Fibroblast of lung (primary cell): ENCODE measurements at regions not wholly inside any gene's neighbourhood (a gene's known extent, or its start where the extent isn't known, plus 50 kb on each side); places are given as distances from the start of the nearest gene placed in this dataset.

ENCODE experiments used
- DNase-seq, 2 donors: peaks; one replicate each; pipeline versions ENCODE4 v3.0.0 to v3.0.0-alpha.2; 2010; ENCODE audit warnings: low read depth in 2 of 2
- H2AFZ ChIP-seq: 2 replicates; pipeline ENCODE4 v1.5.1; 2012; ENCODE audit warnings: low read length, control low read depth, inconsistent platforms
- H3K27ac ChIP-seq: 2 replicates; pipeline ENCODE4 v1.5.1; 2011; ENCODE audit warnings: low read length, control low read depth; ENCODE audit not compliant: insufficient read depth
- H3K27me3 ChIP-seq: 2 replicates; pipeline ENCODE4 v1.5.1; 2011; ENCODE audit warnings: mild to moderate bottlenecking, low read length; ENCODE audit not compliant: control insufficient read depth, insufficient read depth
- H3K36me3 ChIP-seq: 2 replicates; pipeline ENCODE4 v1.5.1; 2011; ENCODE audit warnings: low read length; ENCODE audit not compliant: control insufficient read depth, insufficient read depth
- H3K4me1 ChIP-seq: 2 replicates; pipeline ENCODE4 v1.5.1; 2011; ENCODE audit warnings: low read length; ENCODE audit not compliant: control insufficient read depth, insufficient read depth; ENCODE audit errors: extremely low read depth
- H3K4me2 ChIP-seq: 2 replicates; pipeline ENCODE4 v1.5.1; 2011; ENCODE audit warnings: low read length, control low read depth; ENCODE audit not compliant: insufficient read depth; ENCODE audit errors: extremely low read depth
- H3K4me3 ChIP-seq, 4 experiments: fragments of 200-600 bp in 1 of 4; sonication (generic) in 1 of 4; replicated peaks in 1 of 4; 2 replicates each; pipeline ENCODE4 v1.5.1; 2011 to 2016; ENCODE audit warnings: low read length in 4 of 4, low read depth in 3 of 4, mild to moderate bottlenecking in 3 of 4, control low read depth in 2 of 4, inconsistent platforms in 1 of 4, mixed read lengths in 1 of 4; ENCODE audit not compliant: insufficient read depth in 1 of 4; ENCODE audit errors: control extremely low read depth in 1 of 4
- H3K79me2 ChIP-seq: 2 replicates; pipeline ENCODE4 v1.5.1; 2012; ENCODE audit warnings: mild to moderate bottlenecking, low read length, inconsistent platforms; ENCODE audit not compliant: control insufficient read depth, insufficient read depth
- H3K9ac ChIP-seq: 2 replicates; pipeline ENCODE4 v1.5.1; 2011; ENCODE audit warnings: mild to moderate bottlenecking, low read length, control low read depth; ENCODE audit not compliant: insufficient read depth
- H3K9me3 ChIP-seq: 2 replicates; pipeline ENCODE4 v1.5.1; 2012; ENCODE audit warnings: low read depth, low read length; ENCODE audit not compliant: control insufficient read depth, insufficient read depth
- H4K20me1 ChIP-seq: 2 replicates; pipeline ENCODE4 v1.5.1; 2011; ENCODE audit warnings: low read length; ENCODE audit not compliant: control insufficient read depth, insufficient read depth; ENCODE audit errors: extremely low read depth
- EZH2 ChIP-seq: IDR thresholded peaks from 2 replicates; pipeline ENCODE4 v1.5.1; 2012; ENCODE audit warnings: low read length, control low read depth, mild to moderate bottlenecking; ENCODE audit errors: missing control alignments
- TF ChIP-seq, protein P1 (sequence below), 2 donors: IDR thresholded peaks in 1 of 2; conservative IDR thresholded peaks in 1 of 2; 1 replicate in 1 of 2; 2 replicates in 1 of 2; pipeline ENCODE4 v1.5.1; 2011 to 2012; ENCODE audit warnings: low read length in 2 of 2, control low read depth in 1 of 2, inconsistent platforms in 1 of 2, low read depth in 1 of 2, mild to moderate bottlenecking in 1 of 2

- no peak overlapping the region for H3K4me2 ChIP-seq
These were observed 425.2 kb downstream of the GALC start for GRCh38 chr14:87567618-87568295.

DNA sequence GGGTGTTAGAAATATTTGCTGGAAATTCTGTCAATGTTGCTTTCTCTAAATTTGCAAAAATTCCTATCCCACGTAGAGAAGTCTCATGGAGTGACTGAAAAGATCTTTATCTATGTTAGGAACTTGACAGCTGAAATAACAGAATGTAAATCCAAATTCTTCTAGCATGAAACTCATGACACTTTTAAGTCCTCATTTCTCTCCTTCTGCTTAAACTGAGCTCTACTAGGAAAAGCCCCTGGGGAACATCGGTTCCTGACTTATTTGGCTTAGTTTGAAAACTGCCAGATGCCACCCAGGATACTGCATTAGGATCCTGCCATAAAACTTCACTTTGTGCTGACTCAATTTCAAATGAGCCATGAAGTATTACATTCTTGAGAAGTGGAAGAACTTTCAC, 426.0 kb downstream of the GALC start:
- TF ChIP-seq, protein P1, sequence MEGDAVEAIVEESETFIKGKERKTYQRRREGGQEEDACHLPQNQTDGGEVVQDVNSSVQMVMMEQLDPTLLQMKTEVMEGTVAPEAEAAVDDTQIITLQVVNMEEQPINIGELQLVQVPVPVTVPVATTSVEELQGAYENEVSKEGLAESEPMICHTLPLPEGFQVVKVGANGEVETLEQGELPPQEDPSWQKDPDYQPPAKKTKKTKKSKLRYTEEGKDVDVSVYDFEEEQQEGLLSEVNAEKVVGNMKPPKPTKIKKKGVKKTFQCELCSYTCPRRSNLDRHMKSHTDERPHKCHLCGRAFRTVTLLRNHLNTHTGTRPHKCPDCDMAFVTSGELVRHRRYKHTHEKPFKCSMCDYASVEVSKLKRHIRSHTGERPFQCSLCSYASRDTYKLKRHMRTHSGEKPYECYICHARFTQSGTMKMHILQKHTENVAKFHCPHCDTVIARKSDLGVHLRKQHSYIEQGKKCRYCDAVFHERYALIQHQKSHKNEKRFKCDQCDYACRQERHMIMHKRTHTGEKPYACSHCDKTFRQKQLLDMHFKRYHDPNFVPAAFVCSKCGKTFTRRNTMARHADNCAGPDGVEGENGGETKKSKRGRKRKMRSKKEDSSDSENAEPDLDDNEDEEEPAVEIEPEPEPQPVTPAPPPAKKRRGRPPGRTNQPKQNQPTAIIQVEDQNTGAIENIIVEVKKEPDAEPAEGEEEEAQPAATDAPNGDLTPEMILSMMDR (conservative IDR thresholded peaks at IDR 0.05 in 1 of 2, IDR thresholded peaks at IDR 0.05 in 1 of 2; ENCODE audit: low read depth in 1 of 2, low read length in 2 of 2): no peak
- TF ChIP-seq EZH2: no peak

More at GRCh38 chr14:87567618-87568295, 425.2 kb downstream of the GALC start:
- peak in 1 of 2 donors; percentile 1 for DNase-seq
- no peaks in the 10 kb centered on the region for H4K20me1 ChIP-seq
- no peaks in the 10 kb centered on the region for H3K9me3 ChIP-seq
- H3K79me2 ChIP-seq: no peaks in the 10 kb centered on the region
- no peak overlapping the region for H3K9ac ChIP-seq
- no peaks in the 10 kb centered on the region for H3K4me1 ChIP-seq
- no peaks in the 10 kb centered on the region for H3K27me3 ChIP-seq
- TF ChIP-seq, protein P1 (conservative IDR thresholded peaks at IDR 0.05 in 1 of 2, IDR thresholded peaks at IDR 0.05 in 1 of 2; ENCODE audit: low read depth in 1 of 2, low read length in 2 of 2): no peak
- no peak for TF ChIP-seq EZH2
- no peaks in the 10 kb centered on the region for H3K36me3 ChIP-seq
- H3K4me3 ChIP-seq: no peak overlapping the region
- H3K27ac ChIP-seq: no peak overlapping the region
- no peak overlapping the region for H2AFZ ChIP-seq

GRCh38 chr14:87547536-87547935, 445.4 kb downstream of the GALC start:
- H3K4me2 ChIP-seq: no peak overlapping the region
- no peak overlapping the region for H3K9ac ChIP-seq
- DNase-seq: no peak
- H3K9me3 ChIP-seq: no peaks in the 10 kb centered on the region
- no peak for TF ChIP-seq EZH2
- TF ChIP-seq, protein P1 (conservative IDR thresholded peaks at IDR 0.05 in 1 of 2, IDR thresholded peaks at IDR 0.05 in 1 of 2; ENCODE audit: low read depth in 1 of 2, low read length in 2 of 2): no peak
- H4K20me1 ChIP-seq: no peaks in the 10 kb centered on the region
- no peaks in the 10 kb centered on the region for H3K36me3 ChIP-seq
- no peaks in the 10 kb centered on the region for H3K79me2 ChIP-seq
- H3K27ac ChIP-seq: no peak overlapping the region
- no peaks in the 10 kb centered on the region for H3K27me3 ChIP-seq
- H3K4me3 ChIP-seq: no peak overlapping the region
- H2AFZ ChIP-seq: no peak overlapping the region
- H3K4me1 ChIP-seq: no peaks in the 10 kb centered on the region

More for the DNA sequence above, 426.0 kb downstream of the GALC start:
- Histone ChIP-seq H3K27me3 (no peaks in the 10 kb centered on the region), H3K27ac (no peak overlapping the region), H4K20me1 (no peaks in the 10 kb centered on the region), H3K9ac (no peak overlapping the region), H3K79me2 (no peaks in the 10 kb centered on the region), H2AFZ (no peak overlapping the region), H3K4me2 (peak overlapping the region; percentile 19), H3K4me3 (no peak overlapping the region), H3K9me3 (no peaks in the 10 kb centered on the region), H3K36me3 (no peaks in the 10 kb centered on the region), H3K4me1 (no peaks in the 10 kb centered on the region)
- peak in 1 of 2 donors; percentile 64 for DNase-seq
